Body of pancreas (tissue), 4 donors: ENCODE measurements at regions not wholly inside any gene's neighbourhood (a gene's known extent, or its start where the extent isn't known, plus 50 kb on each side); places are given as distances from the start of the nearest gene placed in this dataset.

Source experiments
- ATAC-seq: fragments of 150-250 bp; one replicate; pipeline ENCODE4 v1.9.1; 2016
- DNase-seq, 4 donors: peaks; one replicate each; pipeline ENCODE4 v3.0.0-alpha.2; 2019
- H3K27ac ChIP-seq, 4 donors: fragments of 200-600 bp; sonication (generic); 1 replicate in 3 of 4; 2 replicates in 1 of 4; pipeline versions ENCODE4 v1.5.1 to v1.6.1; 2016 to 2019; ENCODE audit warnings: mild to moderate bottlenecking in 1 of 4, mixed read lengths in 1 of 4, moderate library complexity in 1 of 4
- H3K27me3 ChIP-seq, 2 donors: fragments of 200-600 bp; sonication (generic); one replicate each; pipeline ENCODE4 v1.6.0; 2016; ENCODE audit warnings: mild to moderate bottlenecking in 1 of 2
- H3K36me3 ChIP-seq, 2 donors: fragments of 200-600 bp; sonication (generic); replicated peaks in 1 of 2; 2 replicates each; pipeline ENCODE4 v1.5.1; 2016; ENCODE audit warnings: low read depth in 2 of 2; ENCODE audit not compliant: insufficient read depth in 1 of 2
- H3K4me1 ChIP-seq: fragments of 200-600 bp; sonication (generic); one replicate; pipeline ENCODE4 v1.6.0; 2016
- H3K4me3 ChIP-seq, 2 donors: fragments of 200-600 bp; sonication (generic); 1 replicate in 1 of 2; 2 replicates in 1 of 2; pipeline ENCODE4 v1.5.1; 2016 to 2019
- H3K9me3 ChIP-seq, 3 donors: fragments of 200-600 bp; sonication (generic); 1 replicate in 2 of 3; 2 replicates in 1 of 3; pipeline ENCODE4 v1.5.1; 2016
- POLR2A ChIP-seq, 3 donors: fragments of 450-650 bp; IDR thresholded peaks; one replicate each; pipeline ENCODE4 v1.6.1; 2016; ENCODE audit warnings: antibody characterized with exemption in 3 of 3, mild to moderate bottlenecking in 2 of 3
- WGBS, 2 donors: methylation state at CpG; one replicate each; pipeline ENCODE4 v1.1.5; 2017; 5-methylcytosine and 5-hydroxymethylcytosine counted together
- intact Hi-C: fragments of 100-400 bp; cut with DNase I; formaldehyde crosslinking; loops from one replicate; pipeline ENCODE4 v1.15.1; 2023
- TF ChIP-seq, protein P1 (sequence below), 7 experiments: fragments of 450-650 bp in 4 of 7; fragments of 200-600 bp in 3 of 7; sonication (generic) in 3 of 7; IDR thresholded peaks; one replicate each; pipeline ENCODE4 v1.5.1; 2016 to 2019; ENCODE audit warnings: antibody characterized with exemption in 7 of 7

DNA sequence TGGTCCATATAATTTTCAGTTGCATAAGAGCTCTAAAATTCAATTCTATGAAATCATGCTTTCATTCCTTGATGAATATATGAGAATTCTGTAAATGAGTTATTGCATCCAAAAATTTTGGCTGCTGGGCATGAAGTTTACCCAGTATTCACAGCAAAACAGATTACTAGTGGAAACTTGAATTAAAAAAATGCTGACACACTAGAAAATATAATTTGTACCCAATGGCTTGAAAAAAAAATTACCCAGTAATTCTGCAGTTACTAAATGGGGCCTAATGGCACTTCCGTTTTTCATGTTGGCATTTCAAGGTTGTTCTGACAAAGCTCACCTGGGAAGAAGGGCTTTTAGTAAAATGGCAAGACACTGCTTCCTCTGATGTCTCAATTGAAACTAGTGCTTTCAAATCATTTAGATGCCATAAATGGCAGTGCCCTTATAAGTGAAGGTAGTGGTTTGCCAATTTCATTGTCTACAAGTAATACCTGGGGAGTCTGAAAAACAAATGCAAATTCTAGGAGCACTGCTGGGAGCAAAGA lies 343.6 kb downstream of the TDRD15 start:
- no peaks in the 10 kb centered on the region for H3K9me3 ChIP-seq
- no peak overlapping the region for H3K27ac ChIP-seq
- intact Hi-C loops, result no loop called here
- no peak for DNase-seq
- no peak for TF ChIP-seq POLR2A (IDR thresholded peaks at IDR 0.05)
- TF ChIP-seq, protein P1, sequence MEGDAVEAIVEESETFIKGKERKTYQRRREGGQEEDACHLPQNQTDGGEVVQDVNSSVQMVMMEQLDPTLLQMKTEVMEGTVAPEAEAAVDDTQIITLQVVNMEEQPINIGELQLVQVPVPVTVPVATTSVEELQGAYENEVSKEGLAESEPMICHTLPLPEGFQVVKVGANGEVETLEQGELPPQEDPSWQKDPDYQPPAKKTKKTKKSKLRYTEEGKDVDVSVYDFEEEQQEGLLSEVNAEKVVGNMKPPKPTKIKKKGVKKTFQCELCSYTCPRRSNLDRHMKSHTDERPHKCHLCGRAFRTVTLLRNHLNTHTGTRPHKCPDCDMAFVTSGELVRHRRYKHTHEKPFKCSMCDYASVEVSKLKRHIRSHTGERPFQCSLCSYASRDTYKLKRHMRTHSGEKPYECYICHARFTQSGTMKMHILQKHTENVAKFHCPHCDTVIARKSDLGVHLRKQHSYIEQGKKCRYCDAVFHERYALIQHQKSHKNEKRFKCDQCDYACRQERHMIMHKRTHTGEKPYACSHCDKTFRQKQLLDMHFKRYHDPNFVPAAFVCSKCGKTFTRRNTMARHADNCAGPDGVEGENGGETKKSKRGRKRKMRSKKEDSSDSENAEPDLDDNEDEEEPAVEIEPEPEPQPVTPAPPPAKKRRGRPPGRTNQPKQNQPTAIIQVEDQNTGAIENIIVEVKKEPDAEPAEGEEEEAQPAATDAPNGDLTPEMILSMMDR (IDR thresholded peaks at IDR 0.05), result no peak
- H3K4me1 ChIP-seq, result no peaks in the 10 kb centered on the region
- H3K36me3 ChIP-seq, result no peaks in the 10 kb centered on the region
- H3K27me3 ChIP-seq, result no peaks in the 10 kb centered on the region
- ATAC-seq, result no peak
- WGBS, 2 donors, result 28 to 29% methylated on average over 1 of the region's 1 CpG
- no peak overlapping the region for H3K4me3 ChIP-seq

DNA sequence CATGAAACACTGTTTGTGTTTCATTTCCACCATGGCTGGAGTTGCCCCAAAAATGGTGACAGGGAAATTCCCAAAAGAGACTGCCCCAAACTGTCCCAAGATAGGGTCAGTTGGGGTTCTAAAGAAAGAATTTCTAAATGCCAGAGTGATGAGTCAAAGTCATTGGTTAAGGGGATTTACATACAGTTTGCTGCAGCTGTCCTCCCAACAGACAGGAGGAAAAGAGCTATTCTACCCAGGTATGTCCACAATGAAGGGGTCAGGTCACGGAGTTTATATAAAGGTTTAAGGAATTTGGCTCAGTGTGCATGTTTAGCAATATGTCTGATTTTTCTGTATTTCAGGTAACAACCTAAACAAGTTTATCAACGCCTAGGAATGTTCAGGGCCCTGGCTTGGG lies 344.1 kb downstream of the TDRD15 start:
- Histone ChIP-seq H3K4me1 (no peaks in the 10 kb centered on the region), H3K4me3 (no peak overlapping the region), H3K36me3 (no peaks in the 10 kb centered on the region), H3K27me3 (no peaks in the 10 kb centered on the region), H3K27ac (no peak overlapping the region), H3K9me3 (no peaks in the 10 kb centered on the region)
- intact Hi-C loops, result no loop called here
- whole genome bisulfite sequencing, 2 donors, result 33 to 44% methylated on average over 2 of the region's 2 CpGs
- TF ChIP-seq POLR2A (IDR thresholded peaks at IDR 0.05), result no peak
- TF ChIP-seq, protein P1 (IDR thresholded peaks at IDR 0.05), result no peak
- no peak for ATAC-seq
- DNase-seq, result no peak

DNA sequence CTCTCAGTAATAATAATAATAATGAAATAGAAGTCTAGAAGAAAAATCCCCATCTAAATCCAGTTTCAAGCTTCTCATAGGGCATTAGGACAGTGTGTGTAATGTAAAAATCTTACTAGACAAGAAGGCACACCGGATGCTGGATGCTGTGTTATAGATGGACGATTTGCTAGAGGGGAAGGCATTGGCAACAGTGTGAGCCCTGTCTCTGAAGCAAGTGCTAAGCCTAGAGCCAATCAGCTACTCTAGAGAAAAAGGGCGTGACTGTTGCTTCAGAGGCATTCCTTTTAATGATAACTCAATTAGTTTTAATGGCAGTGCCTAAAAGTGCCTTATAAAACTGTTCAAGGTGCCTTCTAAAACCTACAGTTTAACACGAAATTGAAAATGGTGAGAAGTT lies 344.9 kb downstream of the TDRD15 start:
- intact Hi-C loops, result no loop called here
- 44 to 46% methylated on average over 4 of the region's 4 CpGs for WGBS, 2 donors
- no peaks in the 10 kb centered on the region for H3K27me3 ChIP-seq
- TF ChIP-seq, protein P1 (IDR thresholded peaks at IDR 0.05), result no peak
- TF ChIP-seq POLR2A (IDR thresholded peaks at IDR 0.05), result no peak
- no peak overlapping the region for H3K27ac ChIP-seq
- H3K9me3 ChIP-seq, result no peaks in the 10 kb centered on the region
- DNase-seq (no peak), ATAC-seq (no peak)
- H3K4me3 ChIP-seq, result no peak overlapping the region
- no peaks in the 10 kb centered on the region for H3K4me1 ChIP-seq
- no peaks in the 10 kb centered on the region for H3K36me3 ChIP-seq

DNA sequence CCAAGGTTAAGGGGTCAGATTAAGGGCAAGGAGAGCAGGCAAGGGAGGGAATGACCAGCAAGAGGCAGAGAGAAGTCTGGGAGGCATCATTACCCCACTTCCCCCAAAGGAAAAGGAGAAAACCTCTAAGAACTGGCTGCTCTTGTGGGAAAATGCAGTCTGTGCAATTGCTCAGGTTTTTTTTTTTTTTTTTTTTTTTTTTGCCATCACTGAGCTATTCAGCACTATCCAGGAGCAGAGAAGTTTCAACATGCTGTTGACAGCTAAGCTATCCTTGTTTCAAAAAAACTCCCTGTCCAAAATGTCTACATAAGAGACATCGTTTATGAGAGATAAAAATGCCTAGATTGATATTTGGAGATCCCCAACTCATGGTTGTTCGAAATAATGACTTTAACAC lies 345.4 kb downstream of the TDRD15 start:
- intact Hi-C loops, result no loop called here
- 49 to 58% methylated on average over 2 of the region's 2 CpGs for WGBS, 2 donors

DNA sequence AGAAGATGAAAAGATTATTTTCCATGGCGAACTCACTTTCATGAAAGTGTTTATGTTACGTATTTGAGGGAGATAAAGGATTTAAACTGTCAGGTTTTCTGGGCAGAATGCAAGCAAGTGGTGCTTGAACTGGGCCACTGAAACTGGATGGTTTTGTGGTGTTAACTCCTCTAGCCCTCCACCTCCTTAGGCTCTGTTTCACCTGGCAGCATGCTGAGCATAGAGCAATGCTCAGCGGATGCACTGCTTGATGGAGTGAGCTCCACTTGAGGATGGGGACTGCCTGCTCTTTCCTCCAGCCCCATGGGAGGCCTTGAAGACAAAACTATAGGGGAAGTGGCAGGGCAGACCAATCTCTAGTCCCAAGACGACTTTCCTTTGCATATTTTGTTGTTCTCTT lies 345.8 kb downstream of the TDRD15 start:
- Histone ChIP-seq H3K4me1 (no peaks in the 10 kb centered on the region), H3K27ac (no peak overlapping the region), H3K4me3 (no peak overlapping the region), H3K36me3 (no peaks in the 10 kb centered on the region), H3K9me3 (no peaks in the 10 kb centered on the region), H3K27me3 (no peaks in the 10 kb centered on the region)
- ATAC-seq, result no peak
- intact Hi-C loops, result no loop called here
- 51 to 58% methylated on average over 4 of the region's 4 CpGs for whole genome bisulfite sequencing, 2 donors
- no peak for DNase-seq
- TF ChIP-seq, protein P1 (IDR thresholded peaks at IDR 0.05), result no peak
- TF ChIP-seq POLR2A (IDR thresholded peaks at IDR 0.05), result no peak

More for the DNA sequence above, 345.4 kb downstream of the TDRD15 start:
- Histone ChIP-seq H3K36me3 (no peaks in the 10 kb centered on the region), H3K4me1 (no peaks in the 10 kb centered on the region), H3K4me3 (no peak overlapping the region), H3K9me3 (no peaks in the 10 kb centered on the region), H3K27me3 (no peaks in the 10 kb centered on the region), H3K27ac (no peak overlapping the region)
- no peak for ATAC-seq
- TF ChIP-seq POLR2A (IDR thresholded peaks at IDR 0.05), result no peak
- TF ChIP-seq, protein P1 (IDR thresholded peaks at IDR 0.05), result no peak
- no peak for DNase-seq
